ENCODE measurements at regions not wholly inside any gene's neighbourhood (a gene's known extent, or its start where the extent isn't known, plus 50 kb on each side); places are given as distances from the start of the nearest gene placed in this dataset.
A peak's percentile ranks its signal among the peaks of the same experiment; 100 is the strongest.

- no peak for TF ChIP-seq BHLHE40 (IDR thresholded peaks at IDR 0.05; ENCODE audit: low read depth, low read length)
These were observed 285.3 kb downstream of the DAD1 start (continued) for GRCh38 chr14:22303589-22304195.

GRCh38 chr14:22300646-22301045, 288.4 kb downstream of the DAD1 start:
- dilution Hi-C loops (cut with HindIII; ENCODE audit: low sequenced_read_pairs, unreplicated experiment) = no loop called here

More at GRCh38 chr14:22300646-22301045, 288.4 kb downstream of the DAD1 start:
- Histone ChIP-seq H2AK5ac (ENCODE audit: low read depth, low read length) (no peak overlapping the region), H3K9ac (ENCODE audit: low read depth, low read length) (no peak overlapping the region), H3K9me1 (ENCODE audit: insufficient read depth, low read length) (no peaks in the 10 kb centered on the region; the same call in 1 of the 2 replicates), H2BK120ac (ENCODE audit: low read depth, low read length) (peak overlapping the region; percentile 90; the same call in 1 of the 2 replicates), H3K14ac (replicated peaks; ENCODE audit: low read depth, low read length) (0 out of 2 replicates have a peak overlapping the region, but pooled peaks have one; percentile 63), H3K18ac (ENCODE audit: low read depth, low read length) (no peak overlapping the region), H3K4me1 (ENCODE audit: control insufficient read depth, insufficient read depth, low read length) (peaks cover 19% of the 10 kb centered on the region), H3K27ac (ENCODE audit: insufficient read depth, low read length) (no peak overlapping the region), H2AK9ac (replicated peaks; ENCODE audit: low read depth, low read length, poor library complexity) (no peak overlapping the region), H4K8ac (ENCODE audit: low read depth in 2 of 2, low read length in 2 of 2) (no peak overlapping the region), H4K5ac (ENCODE audit: low read depth, low read length) (no peak overlapping the region), H3K56ac (ENCODE audit: extremely low read depth, insufficient read depth, low read length) (no peak overlapping the region), H2BK5ac (ENCODE audit: low read depth, low read length, poor library complexity, severe bottlenecking) (peak overlapping the region; percentile 87), H3K27me3 (ENCODE audit: control insufficient read depth, insufficient read depth, low read length) (no peaks in the 10 kb centered on the region), H2AFZ (replicated peaks; ENCODE audit: low read length, poor library complexity) (no peak overlapping the region), H2BK15ac (ENCODE audit: low read depth, low read length) (peak overlapping the region; percentile 60; the same call in 1 of the 3 replicates), H3K4ac (ENCODE audit: low read depth, low read length) (peak overlapping the region; percentile 78; the same call in 1 of the 2 replicates), H2BK20ac (ENCODE audit: low read depth, low read length) (peak overlapping the region; percentile 80; the same call in 1 of the 2 replicates), H3K4me2 (ENCODE audit: low read depth, low read length) (peak overlapping the region; percentile 33; the same call in 1 of the 2 replicates), H3K79me1 (ENCODE audit: low read depth in 1 of 2, low read length in 2 of 2) (no peaks in the 10 kb centered on the region), H3K36me3 (ENCODE audit: control insufficient read depth, insufficient read depth, low read length) (no peaks in the 10 kb centered on the region), H4K20me1 (ENCODE audit: insufficient read depth, low read length) (no peaks in the 10 kb centered on the region), H3K4me3 (ENCODE audit: insufficient read depth, low read depth, low read length) (no peak overlapping the region), H3K23ac (ENCODE audit: low read depth, low read length) (peak overlapping the region; percentile 48; the same call in 1 of the 2 replicates), H3K9me3 (ENCODE audit: control insufficient read depth, insufficient read depth, low read length) (no peaks in the 10 kb centered on the region), H4K91ac (ENCODE audit: insufficient read depth, low read depth, low read length) (no peak overlapping the region)
- ChIA-PET POLR2A (ENCODE audit: unreplicated experiment) (no interaction called here), CTCF (interaction anchor here (0.6 to 1.0 kb wide), 2 partner anchors 13 to 33 kb away, joined by 3 read pairs; no protein-coding TSS in a partner anchor)
- peak; percentile 5; the same call in 1 of the 2 replicates for TF ChIP-seq CEBPB (IDR thresholded peaks at IDR 0.05; ENCODE audit: low read depth, low read length)
- no peak for TF ChIP-seq ELK1 (IDR thresholded peaks at IDR 0.05; ENCODE audit: borderline replicate concordance, low read depth, low read length)
- no peak; the same call in 1 of the 2 replicates for TF ChIP-seq RAD21 (IDR thresholded peaks at IDR 0.05; ENCODE audit: low read length)
- TF ChIP-seq CHD1 (IDR thresholded peaks at IDR 0.05; ENCODE audit: low read depth, low read length) = no peak
- no peak for TF ChIP-seq RCOR1 (IDR thresholded peaks at IDR 0.05; ENCODE audit: insufficient replicate concordance, low read length)
- TF ChIP-seq SMC3 (IDR thresholded peaks at IDR 0.05; ENCODE audit: low read depth, low read length) = no peak
- no CpG with 5 or more reads among the region's 2 CpGs for WGBS, 2 experiments (ENCODE audit: extremely low coverage in 2 of 2, insufficient read length in 1 of 2)
- in situ Hi-C loops (cut with MboI; ENCODE audit: low sequenced_read_pairs) = no loop called here
- peak; percentile 85 for DNase-seq
- intact Hi-C loops (cut with micrococcal nuclease) = no loop called here
- BruUV-seq (replicated peaks) = no TSS peak
- ATAC-seq (ENCODE audit: low read depth) = peak; percentile 75

Data from IMR-90 (cell line).